ENCODE measurements at regions not wholly inside any gene's neighbourhood (a gene's known extent, or its start where the extent isn't known, plus 50 kb on each side); places are given as distances from the start of the nearest gene placed in this dataset.

GRCh38 chr3:44029100-44029499, 212.6 kb upstream of the TOPAZ1 start:
- Histone ChIP-seq H3K36me3 (ENCODE audit: insufficient read depth, low read length) (no peaks in the 10 kb centered on the region), H3K27me3 (ENCODE audit: insufficient read depth, low read length) (peaks cover 10% of the 10 kb centered on the region), H3K4me1 (ENCODE audit: insufficient read depth, low read length) (no peaks in the 10 kb centered on the region), H3K4me3 (ENCODE audit: low read length) (no peak overlapping the region), H2AFZ (ENCODE audit: low read depth, low read length) (no peak overlapping the region), H3K9me3 (ENCODE audit: low read length) (no peaks in the 10 kb centered on the region)

GRCh38 chr3:44030285-44030684, 211.4 kb upstream of the TOPAZ1 start:
- Histone ChIP-seq H2AFZ (ENCODE audit: low read depth, low read length) (no peak overlapping the region), H3K4me1 (ENCODE audit: insufficient read depth, low read length) (no peaks in the 10 kb centered on the region), H3K27me3 (ENCODE audit: insufficient read depth, low read length) (peaks cover 10% of the 10 kb centered on the region), H3K36me3 (ENCODE audit: insufficient read depth, low read length) (no peaks in the 10 kb centered on the region), H3K4me3 (ENCODE audit: low read length) (no peak overlapping the region), H3K9me3 (ENCODE audit: low read length) (no peaks in the 10 kb centered on the region)

- Histone ChIP-seq H3K4me3 (ENCODE audit: low read length) (no peak overlapping the region), H3K9me3 (ENCODE audit: low read length) (no peaks in the 10 kb centered on the region), H2AFZ (ENCODE audit: low read depth, low read length) (no peak overlapping the region), H3K4me1 (ENCODE audit: insufficient read depth, low read length) (no peaks in the 10 kb centered on the region), H3K36me3 (ENCODE audit: insufficient read depth, low read length) (no peaks in the 10 kb centered on the region), H3K27me3 (ENCODE audit: insufficient read depth, low read length) (peaks cover 10% of the 10 kb centered on the region)
Observed at GRCh38 chr3:44030687-44031305, 210.9 kb upstream of the TOPAZ1 start.

- Histone ChIP-seq H2AFZ (ENCODE audit: low read depth, low read length) (no peak overlapping the region), H3K27me3 (ENCODE audit: insufficient read depth, low read length) (peaks cover 5% of the 10 kb centered on the region), H3K4me1 (ENCODE audit: insufficient read depth, low read length) (no peaks in the 10 kb centered on the region), H3K36me3 (ENCODE audit: insufficient read depth, low read length) (no peaks in the 10 kb centered on the region), H3K9me3 (ENCODE audit: low read length) (no peaks in the 10 kb centered on the region), H3K4me3 (ENCODE audit: low read length) (no peak overlapping the region)
Observed at GRCh38 chr3:44031387-44032380, 210.0 kb upstream of the TOPAZ1 start.

DNA sequence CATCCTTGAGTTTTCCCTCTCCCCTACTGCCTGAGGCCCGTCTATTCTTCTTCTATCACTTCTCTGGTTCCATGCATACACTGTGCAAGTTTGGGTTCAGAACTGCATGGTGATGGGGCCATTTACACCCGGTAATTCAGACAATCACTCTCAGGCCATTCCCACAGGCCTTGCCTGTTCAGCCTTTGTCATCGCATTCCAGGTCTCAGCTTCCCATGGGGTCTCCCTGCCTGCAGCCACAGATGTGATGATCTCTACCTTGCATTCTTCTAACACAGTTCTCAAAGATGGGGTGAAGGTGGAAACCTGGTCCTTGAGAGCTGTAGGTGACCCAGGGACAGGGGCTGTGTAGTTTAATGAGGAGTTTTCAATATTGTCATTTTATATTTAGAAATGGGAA, 209.2 kb upstream of the TOPAZ1 start:
- Histone ChIP-seq H2AFZ (ENCODE audit: low read depth, low read length) (no peak overlapping the region), H3K4me3 (ENCODE audit: low read length) (no peak overlapping the region), H3K27me3 (ENCODE audit: insufficient read depth, low read length) (peaks cover 5% of the 10 kb centered on the region), H3K9me3 (ENCODE audit: low read length) (no peaks in the 10 kb centered on the region), H3K36me3 (ENCODE audit: insufficient read depth, low read length) (no peaks in the 10 kb centered on the region), H3K4me1 (ENCODE audit: insufficient read depth, low read length) (no peaks in the 10 kb centered on the region)

DNA sequence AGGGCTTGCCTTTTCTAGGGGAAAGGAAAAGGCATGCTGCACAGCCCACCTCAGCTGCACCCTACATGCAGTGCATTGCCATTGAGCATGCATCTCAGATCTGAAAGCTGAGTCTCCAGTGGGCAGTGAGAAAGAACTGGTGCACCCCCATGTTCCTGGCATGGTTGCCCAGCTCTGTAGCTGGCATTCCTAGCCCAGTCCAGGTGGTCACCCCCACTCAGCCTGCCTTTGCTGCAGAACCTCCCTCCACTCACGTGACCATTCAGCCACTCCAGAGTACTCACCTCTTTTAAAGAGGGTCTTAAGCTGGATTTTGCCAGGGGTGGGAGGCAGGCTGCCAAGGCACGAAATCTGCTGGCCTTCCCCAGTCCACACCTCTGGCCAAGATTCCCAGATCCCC, 208.6 kb upstream of the TOPAZ1 start:
- no peak overlapping the region for H2AFZ ChIP-seq (ENCODE audit: low read depth, low read length)
- no peak overlapping the region for H3K4me3 ChIP-seq (ENCODE audit: low read length)
- H3K9me3 ChIP-seq (ENCODE audit: low read length) = no peaks in the 10 kb centered on the region
- peaks cover 5% of the 10 kb centered on the region for H3K27me3 ChIP-seq (ENCODE audit: insufficient read depth, low read length)
- no peaks in the 10 kb centered on the region for H3K4me1 ChIP-seq (ENCODE audit: insufficient read depth, low read length)
- no peaks in the 10 kb centered on the region for H3K36me3 ChIP-seq (ENCODE audit: insufficient read depth, low read length)

- Histone ChIP-seq H3K4me1 (ENCODE audit: insufficient read depth, low read length) (no peaks in the 10 kb centered on the region), H3K4me3 (ENCODE audit: low read length) (no peak overlapping the region), H3K27me3 (ENCODE audit: insufficient read depth, low read length) (peaks cover under 1% of the 10 kb centered on the region), H2AFZ (ENCODE audit: low read depth, low read length) (no peak overlapping the region), H3K36me3 (ENCODE audit: insufficient read depth, low read length) (no peaks in the 10 kb centered on the region), H3K9me3 (ENCODE audit: low read length) (no peaks in the 10 kb centered on the region)
Observed at GRCh38 chr3:44036850-44037249, 204.8 kb upstream of the TOPAZ1 start.

DNA sequence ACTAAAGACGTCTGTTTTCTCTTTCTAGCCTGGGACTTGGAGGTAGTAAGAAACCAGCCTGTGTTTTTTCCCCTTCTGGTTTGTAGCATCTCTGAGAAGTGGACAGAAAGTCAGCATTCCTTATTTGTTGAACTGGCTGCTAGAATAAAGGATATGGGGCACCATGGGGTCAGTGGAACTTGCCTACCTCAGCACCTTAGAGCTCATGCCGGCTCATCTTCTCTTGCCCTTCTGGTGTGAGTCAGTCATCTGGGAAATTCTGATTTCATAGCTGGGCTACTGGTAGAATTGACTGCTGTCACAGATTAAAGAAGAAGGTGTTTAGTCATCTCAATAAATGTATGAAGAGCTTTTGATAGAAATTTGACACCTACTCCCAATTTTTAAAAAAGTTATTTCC, 202.7 kb upstream of the TOPAZ1 start:
- Histone ChIP-seq H3K36me3 (ENCODE audit: insufficient read depth, low read length) (no peaks in the 10 kb centered on the region), H3K4me3 (ENCODE audit: low read length) (no peak overlapping the region), H3K4me1 (ENCODE audit: insufficient read depth, low read length) (no peaks in the 10 kb centered on the region), H3K9me3 (ENCODE audit: low read length) (no peaks in the 10 kb centered on the region), H2AFZ (ENCODE audit: low read depth, low read length) (no peak overlapping the region), H3K27me3 (ENCODE audit: insufficient read depth, low read length) (peaks cover 2% of the 10 kb centered on the region)

- H3K4me3 ChIP-seq (ENCODE audit: low read length) = no peak overlapping the region
- no peak overlapping the region for H2AFZ ChIP-seq (ENCODE audit: low read depth, low read length)
- no peaks in the 10 kb centered on the region for H3K9me3 ChIP-seq (ENCODE audit: low read length)
- no peaks in the 10 kb centered on the region for H3K4me1 ChIP-seq (ENCODE audit: insufficient read depth, low read length)
- H3K36me3 ChIP-seq (ENCODE audit: insufficient read depth, low read length) = no peaks in the 10 kb centered on the region
- peaks cover 2% of the 10 kb centered on the region for H3K27me3 ChIP-seq (ENCODE audit: insufficient read depth, low read length)
Observed at GRCh38 chr3:44041726-44042125, 200.0 kb upstream of the TOPAZ1 start.

DNA sequence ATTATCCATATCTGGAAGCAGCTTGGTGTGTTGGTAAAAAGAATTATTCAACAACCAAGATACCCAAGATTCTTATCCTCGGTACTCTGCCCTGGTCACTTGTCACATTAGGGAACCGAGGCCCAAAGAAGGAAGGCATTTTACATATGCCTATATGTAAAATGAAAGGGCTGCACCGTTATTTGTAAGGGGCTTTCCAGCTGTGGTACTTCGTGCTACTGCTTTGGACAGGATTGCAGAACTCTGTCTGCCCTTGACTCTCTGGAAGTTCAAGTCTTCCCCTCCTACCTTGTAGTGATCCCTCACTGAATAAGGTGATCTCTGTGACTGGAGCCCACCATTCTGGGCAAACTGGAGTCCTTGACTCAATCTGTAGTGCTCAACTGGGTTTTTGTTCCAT, 198.9 kb upstream of the TOPAZ1 start:
- no peak overlapping the region for H2AFZ ChIP-seq (ENCODE audit: low read depth, low read length)
- H3K9me3 ChIP-seq (ENCODE audit: low read length) = no peaks in the 10 kb centered on the region
- H3K36me3 ChIP-seq (ENCODE audit: insufficient read depth, low read length) = no peaks in the 10 kb centered on the region
- H3K4me1 ChIP-seq (ENCODE audit: insufficient read depth, low read length) = no peaks in the 10 kb centered on the region
- peaks cover 2% of the 10 kb centered on the region for H3K27me3 ChIP-seq (ENCODE audit: insufficient read depth, low read length)
- no peak overlapping the region for H3K4me3 ChIP-seq (ENCODE audit: low read length)

DNA sequence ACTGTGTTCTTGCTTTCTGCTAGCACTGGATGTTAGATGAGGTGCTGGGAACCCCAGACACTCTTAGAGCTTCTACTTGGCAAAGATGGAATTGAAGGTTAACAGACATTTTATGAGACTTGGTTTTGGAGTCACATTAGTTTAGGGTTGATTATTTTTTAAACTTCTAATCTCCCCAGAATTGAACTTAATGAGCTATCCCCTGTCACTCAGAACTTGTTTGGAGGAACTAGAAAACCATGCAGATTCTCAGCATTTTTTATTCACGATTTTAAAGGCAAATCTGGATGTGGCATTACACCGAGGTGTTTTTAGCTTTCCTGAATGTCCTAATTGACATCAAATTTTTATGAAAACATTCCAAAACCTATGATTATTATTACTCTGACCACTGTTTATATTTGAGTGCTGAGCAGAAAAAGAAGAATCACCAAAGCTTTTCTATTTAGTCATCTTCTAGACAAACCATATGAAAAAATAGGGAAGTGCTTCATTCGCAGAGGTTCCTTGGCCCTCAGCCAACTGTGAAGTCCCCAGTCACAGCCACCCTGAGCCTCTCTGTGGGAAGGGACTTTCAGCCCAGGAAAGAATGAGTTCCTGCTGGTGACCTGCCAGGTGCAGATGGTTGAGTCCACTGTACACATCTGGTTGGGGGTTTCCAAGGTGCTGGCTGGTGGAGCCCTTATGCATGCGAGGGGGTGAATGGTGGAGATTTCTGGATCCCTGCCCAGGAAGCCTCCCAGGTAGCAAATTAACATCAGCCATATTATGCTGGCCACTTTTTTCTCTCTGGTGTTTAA, 196.0 kb upstream of the TOPAZ1 start:
- Histone ChIP-seq H3K27me3 (ENCODE audit: insufficient read depth, low read length) (peaks cover 2% of the 10 kb centered on the region), H3K9me3 (ENCODE audit: low read length) (no peaks in the 10 kb centered on the region), H3K36me3 (ENCODE audit: insufficient read depth, low read length) (no peaks in the 10 kb centered on the region)

GRCh38 chr3:44047796-44048195, 193.9 kb upstream of the TOPAZ1 start:
- Histone ChIP-seq H3K4me1 (ENCODE audit: insufficient read depth, low read length) (no peaks in the 10 kb centered on the region), H3K4me3 (ENCODE audit: low read length) (no peak overlapping the region), H3K27me3 (ENCODE audit: insufficient read depth, low read length) (no peaks in the 10 kb centered on the region)

More for the DNA sequence above, 196.0 kb upstream of the TOPAZ1 start:
- H3K4me1 ChIP-seq (ENCODE audit: insufficient read depth, low read length) = no peaks in the 10 kb centered on the region
- H3K4me3 ChIP-seq (ENCODE audit: low read length) = no peak overlapping the region
- no peak overlapping the region for H2AFZ ChIP-seq (ENCODE audit: low read depth, low read length)

More at GRCh38 chr3:44047796-44048195, 193.9 kb upstream of the TOPAZ1 start:
- H3K36me3 ChIP-seq (ENCODE audit: insufficient read depth, low read length) = no peaks in the 10 kb centered on the region
- H2AFZ ChIP-seq (ENCODE audit: low read depth, low read length) = no peak overlapping the region
- no peaks in the 10 kb centered on the region for H3K9me3 ChIP-seq (ENCODE audit: low read length)

Measured in neuron (in vitro differentiated cells).